Fibroblast of villous mesenchyme (primary cell): ENCODE measurements at regions not wholly inside any gene's neighbourhood (a gene's known extent, or its start where the extent isn't known, plus 50 kb on each side); places are given as distances from the start of the nearest gene placed in this dataset.

Source experiments
- DNase-seq: peaks from one replicate; pipeline ENCODE4 v3.0.0-alpha.2; 2010; ENCODE audit warnings: low read depth
- H3K4me3 ChIP-seq: 2 replicates; pipeline ENCODE4 v1.5.1; 2011; ENCODE audit warnings: low read depth, mild to moderate bottlenecking, low read length
- TF ChIP-seq, protein P1 (sequence below): IDR thresholded peaks from 2 replicates; pipeline ENCODE4 v1.5.1; 2012; ENCODE audit warnings: low read depth, mild to moderate bottlenecking, low read length; ENCODE audit not compliant: insufficient read depth

DNA sequence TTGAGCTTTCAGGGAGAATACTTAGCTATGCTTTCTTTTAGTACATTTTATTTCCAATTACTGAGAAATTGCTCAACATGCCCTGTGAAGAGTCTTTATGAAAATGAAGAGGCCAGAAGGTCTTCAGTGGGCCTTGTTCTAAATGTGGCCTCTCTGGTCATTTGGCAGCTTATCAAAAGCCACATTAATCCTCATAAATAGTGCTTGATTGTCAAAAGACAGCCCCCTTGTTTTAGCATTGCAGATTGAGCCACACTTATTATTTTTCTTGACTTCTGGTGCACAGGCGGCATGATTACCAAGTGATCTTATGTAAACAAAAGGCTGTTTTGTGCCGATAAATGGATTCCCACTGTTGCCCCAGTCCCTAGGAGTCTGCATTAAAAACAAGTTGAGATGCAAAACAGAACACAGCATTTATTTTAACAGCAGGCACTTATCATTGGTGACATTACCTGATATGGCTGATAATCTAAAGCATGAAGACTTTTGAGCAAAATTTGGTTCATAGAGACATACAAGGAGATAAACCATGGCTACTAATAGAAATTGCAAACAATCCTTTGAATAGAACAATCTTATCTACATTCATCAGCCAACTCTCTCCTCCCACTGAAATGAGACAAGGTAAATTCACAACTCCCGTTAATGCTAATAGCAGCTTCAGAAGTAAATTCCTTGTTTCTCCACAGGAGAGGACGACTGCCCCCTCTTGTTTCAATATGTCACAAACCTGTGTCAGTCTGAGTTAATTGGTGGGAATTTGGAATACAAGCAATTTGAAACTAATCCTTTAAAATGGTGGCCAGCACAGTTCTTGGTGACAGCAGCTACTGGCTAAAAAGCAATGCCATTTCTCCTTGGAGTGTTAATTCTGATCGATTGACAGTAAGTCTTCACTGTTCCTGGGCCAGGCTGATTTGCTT lies 194.3 kb downstream of the NSUN3 start:
- DNase-seq, result no peak
- TF ChIP-seq, protein P1, sequence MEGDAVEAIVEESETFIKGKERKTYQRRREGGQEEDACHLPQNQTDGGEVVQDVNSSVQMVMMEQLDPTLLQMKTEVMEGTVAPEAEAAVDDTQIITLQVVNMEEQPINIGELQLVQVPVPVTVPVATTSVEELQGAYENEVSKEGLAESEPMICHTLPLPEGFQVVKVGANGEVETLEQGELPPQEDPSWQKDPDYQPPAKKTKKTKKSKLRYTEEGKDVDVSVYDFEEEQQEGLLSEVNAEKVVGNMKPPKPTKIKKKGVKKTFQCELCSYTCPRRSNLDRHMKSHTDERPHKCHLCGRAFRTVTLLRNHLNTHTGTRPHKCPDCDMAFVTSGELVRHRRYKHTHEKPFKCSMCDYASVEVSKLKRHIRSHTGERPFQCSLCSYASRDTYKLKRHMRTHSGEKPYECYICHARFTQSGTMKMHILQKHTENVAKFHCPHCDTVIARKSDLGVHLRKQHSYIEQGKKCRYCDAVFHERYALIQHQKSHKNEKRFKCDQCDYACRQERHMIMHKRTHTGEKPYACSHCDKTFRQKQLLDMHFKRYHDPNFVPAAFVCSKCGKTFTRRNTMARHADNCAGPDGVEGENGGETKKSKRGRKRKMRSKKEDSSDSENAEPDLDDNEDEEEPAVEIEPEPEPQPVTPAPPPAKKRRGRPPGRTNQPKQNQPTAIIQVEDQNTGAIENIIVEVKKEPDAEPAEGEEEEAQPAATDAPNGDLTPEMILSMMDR, result no peak
- H3K4me3 ChIP-seq, result no peak overlapping the region

DNA sequence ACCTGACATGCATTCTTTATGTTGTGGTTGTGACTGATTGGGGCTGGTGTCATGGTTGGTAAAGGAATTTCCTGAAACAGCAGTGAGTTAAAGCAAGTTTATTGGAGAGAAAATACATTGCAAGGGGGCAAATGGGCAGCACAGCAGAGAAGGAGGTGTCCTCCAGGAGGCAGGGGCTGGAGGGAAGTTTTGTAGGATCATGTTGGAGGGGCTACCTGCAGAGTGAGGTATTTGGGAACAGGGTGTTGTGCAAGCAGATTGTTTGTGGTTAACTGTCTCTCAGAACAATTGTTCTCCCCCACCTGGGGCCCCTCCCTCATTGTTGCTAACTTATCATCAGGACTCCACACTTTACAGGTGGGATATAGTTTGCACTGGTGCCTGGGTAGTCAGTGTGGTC lies 196.0 kb downstream of the NSUN3 start:
- no peak overlapping the region for H3K4me3 ChIP-seq
- DNase-seq, result no peak
- TF ChIP-seq, protein P1, result no peak

DNA sequence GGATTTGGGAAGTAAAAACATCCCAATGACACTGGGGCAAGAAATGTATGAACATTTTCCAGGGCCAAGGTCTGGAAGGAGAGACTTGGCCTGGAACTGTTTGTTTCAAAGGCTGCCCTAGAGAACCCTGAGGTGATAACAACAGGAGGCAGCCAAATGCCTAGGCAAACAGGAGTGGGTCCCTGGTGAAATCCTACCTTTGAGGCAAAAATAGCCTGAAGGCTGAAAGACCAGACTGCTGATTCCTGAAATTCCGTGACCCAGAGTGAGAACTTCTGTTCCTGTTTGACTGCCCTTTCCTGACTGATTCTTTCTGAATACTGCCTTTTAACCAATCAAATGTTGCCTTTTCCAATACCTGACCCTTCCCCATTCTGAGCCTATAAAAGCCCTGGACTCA lies 196.4 kb downstream of the NSUN3 start:
- TF ChIP-seq, protein P1, result no peak
- no peak for DNase-seq

DNA sequence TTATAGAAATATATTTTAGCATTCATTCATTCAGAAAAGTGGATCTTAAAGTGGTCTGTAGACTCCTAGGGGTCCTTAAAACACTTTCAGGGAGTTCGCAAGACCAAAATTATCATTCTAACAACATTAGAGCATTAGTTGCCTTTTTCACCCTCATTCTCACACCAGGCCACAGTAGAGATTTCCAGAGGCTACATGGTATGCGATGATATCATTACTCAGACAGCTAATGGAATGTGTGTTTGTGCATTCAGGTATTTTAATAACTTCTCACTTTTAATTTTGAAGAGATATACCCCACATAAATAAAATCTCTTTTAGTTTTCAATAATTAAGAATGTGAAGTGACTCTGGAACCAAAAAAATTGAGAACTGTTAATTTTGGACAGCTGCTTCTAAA lies 206.9 kb downstream of the NSUN3 start:
- DNase-seq, result no peak
- TF ChIP-seq, protein P1, result no peak
- H3K4me3 ChIP-seq, result no peak overlapping the region

More for the DNA sequence above, 196.4 kb downstream of the NSUN3 start:
- H3K4me3 ChIP-seq, result no peak overlapping the region

DNA sequence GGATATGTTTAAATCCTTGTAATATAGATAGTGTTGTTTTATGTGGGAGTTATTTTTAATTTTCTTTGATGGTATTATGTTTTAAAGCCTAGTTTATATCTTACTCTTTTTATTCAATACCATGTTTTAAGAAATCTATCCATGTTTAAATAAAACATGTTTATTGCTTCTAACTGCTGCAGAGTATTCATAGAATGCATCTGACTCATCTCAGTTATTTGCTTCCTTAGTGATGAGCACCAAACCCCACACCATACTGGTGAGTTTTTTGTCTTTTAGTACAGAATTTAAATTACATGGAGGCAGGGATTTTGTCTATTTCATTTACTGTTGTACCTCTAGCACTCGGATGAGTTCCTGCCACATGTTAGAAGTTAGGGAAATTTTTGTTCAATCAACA lies 209.2 kb downstream of the NSUN3 start:
- peak; percentile 2 for DNase-seq
- no peak overlapping the region for H3K4me3 ChIP-seq
- TF ChIP-seq, protein P1, result no peak

DNA sequence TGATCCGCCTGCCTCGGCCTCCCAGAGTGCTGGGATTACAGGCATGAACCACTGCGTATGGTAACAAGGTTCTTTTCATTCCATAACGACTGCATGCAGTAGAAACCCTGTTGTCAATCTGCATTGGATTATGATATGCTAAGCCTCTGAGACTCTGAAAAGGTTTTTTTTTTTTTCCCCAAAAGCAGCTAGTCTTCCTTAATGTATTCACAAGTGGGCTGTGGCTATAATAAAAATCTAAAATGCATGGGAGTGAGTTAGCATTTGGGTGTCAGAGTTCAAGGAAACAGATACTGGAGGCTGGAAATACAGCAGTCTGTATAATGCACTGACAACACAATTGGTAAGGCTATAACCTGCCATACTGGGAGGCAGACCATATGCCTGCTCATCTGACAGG lies 218.1 kb downstream of the NSUN3 start:
- TF ChIP-seq, protein P1, result no peak
- H3K4me3 ChIP-seq, result no peak overlapping the region
- DNase-seq, result no peak
